HepG2 (cell line): ENCODE measurements at regions not wholly inside any gene's neighbourhood (a gene's known extent, or its start where the extent isn't known, plus 50 kb on each side); places are given as distances from the start of the nearest gene placed in this dataset.

Experiments
- ARNT2 ChIP-seq: sonication (generic); formaldehyde crosslinking; IDR thresholded peaks from 2 replicates; pipeline ENCODE4 v1.8.0; 2022; ENCODE audit warnings: mild to moderate bottlenecking, low read depth, missing genetic modification reagents, moderate library complexity
- CBFB ChIP-seq: sonication (generic); formaldehyde crosslinking; IDR thresholded peaks from 2 replicates; pipeline ENCODE4 v1.4.0; 2020; ENCODE audit warnings: missing genetic modification reagents
- EED ChIP-seq: sonication (generic); formaldehyde crosslinking; IDR thresholded peaks from 2 replicates; pipeline ENCODE4 v1.5.0; 2020; ENCODE audit warnings: mild to moderate bottlenecking, missing genetic modification reagents
- EZH2 ChIP-seq: conservative IDR thresholded peaks from 2 replicates; pipeline ENCODE4 v1.6.1; 2012; ENCODE audit warnings: mild to moderate bottlenecking, low read depth, low read length, moderate library complexity
- MTA3 ChIP-seq: sonication (generic); formaldehyde crosslinking; IDR thresholded peaks from 2 replicates; pipeline ENCODE4 v1.4.0; 2020; ENCODE audit warnings: missing genetic modification reagents
- POLR2A ChIP-seq, 2 experiments: IDR thresholded peaks; 2 replicates each; pipeline ENCODE4 v1.6.1; 2011; ENCODE audit warnings: low read depth in 2 of 2, low read length in 2 of 2, mild to moderate bottlenecking in 1 of 2, moderate library complexity in 1 of 2; ENCODE audit not compliant: insufficient read depth in 1 of 2
- RXRB ChIP-seq: IDR thresholded peaks from 2 replicates; pipeline ENCODE4 v1.6.1; 2016; ENCODE audit warnings: borderline replicate concordance, missing genetic modification reagents, missing compliant biosample characterization
- SP4 ChIP-seq: sonication (generic); formaldehyde crosslinking; IDR thresholded peaks from 2 replicates; pipeline ENCODE4 v1.8.1; 2023; ENCODE audit warnings: mild to moderate bottlenecking, missing genetic modification reagents
- ZBTB8A ChIP-seq: sonication (generic); formaldehyde crosslinking; IDR thresholded peaks from 2 replicates; pipeline ENCODE4 v1.4.0; 2020; ENCODE audit warnings: mild to moderate bottlenecking, low read depth, missing genetic modification reagents, borderline replicate concordance
- TF ChIP-seq, protein P1 (sequence below): sonication (generic); formaldehyde crosslinking; IDR thresholded peaks from 2 replicates; pipeline ENCODE4 v1.4.0; 2020; ENCODE audit warnings: missing genetic modification reagents
- TF ChIP-seq, protein P2 (sequence below): sonication (generic); formaldehyde crosslinking; IDR thresholded peaks from 2 replicates; pipeline ENCODE4 v1.4.0; 2020; ENCODE audit warnings: missing genetic modification reagents, borderline replicate concordance
- TF ChIP-seq, protein P3 (sequence below): sonication (generic); formaldehyde crosslinking; IDR thresholded peaks from 2 replicates; pipeline ENCODE4 v1.5.1; 2020; ENCODE audit warnings: mild to moderate bottlenecking, missing genetic modification reagents, moderate library complexity
- TF ChIP-seq, protein P4 (sequence below): sonication (generic); formaldehyde crosslinking; IDR thresholded peaks from 2 replicates; pipeline ENCODE4 v1.5.0; 2020; ENCODE audit warnings: mild to moderate bottlenecking, missing genetic modification reagents, moderate library complexity

DNA sequence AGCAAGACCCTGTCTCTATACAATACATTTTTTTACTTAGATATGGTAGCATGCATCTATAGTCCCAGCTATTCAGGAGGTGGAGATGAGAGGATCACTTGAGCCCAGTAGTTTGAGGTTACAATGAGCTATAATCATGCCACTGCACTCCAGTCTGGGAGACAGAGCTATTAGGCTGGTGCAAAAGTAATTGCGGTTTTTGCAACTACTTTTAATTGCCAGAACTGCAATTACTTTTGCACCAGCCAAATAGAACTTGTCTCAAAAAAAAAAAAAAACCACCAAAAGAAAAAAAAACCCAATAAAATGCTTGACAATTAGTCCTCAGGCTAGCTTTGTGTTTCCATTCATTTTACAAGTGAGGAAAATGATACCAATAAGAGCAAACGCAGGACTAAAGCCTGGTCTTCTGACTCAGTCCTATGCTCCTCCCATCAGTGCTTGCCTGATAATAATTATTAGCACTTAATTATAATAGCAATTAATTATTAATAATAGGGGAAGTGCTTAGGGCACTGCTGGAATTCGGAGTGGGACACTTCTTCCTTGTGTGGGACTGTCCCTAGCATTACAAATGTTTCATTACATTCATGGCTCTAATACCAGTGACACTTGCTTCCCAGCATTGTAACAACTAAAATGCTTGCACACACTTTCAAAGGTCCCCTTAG is 73.1 kb upstream of the TAF1L start:
- no peak for TF ChIP-seq ZBTB8A (CRISPR knock-in tag)
- TF ChIP-seq, protein P1, sequence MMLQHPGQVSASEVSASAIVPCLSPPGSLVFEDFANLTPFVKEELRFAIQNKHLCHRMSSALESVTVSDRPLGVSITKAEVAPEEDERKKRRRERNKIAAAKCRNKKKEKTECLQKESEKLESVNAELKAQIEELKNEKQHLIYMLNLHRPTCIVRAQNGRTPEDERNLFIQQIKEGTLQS: no peak
- TF ChIP-seq, protein P2, sequence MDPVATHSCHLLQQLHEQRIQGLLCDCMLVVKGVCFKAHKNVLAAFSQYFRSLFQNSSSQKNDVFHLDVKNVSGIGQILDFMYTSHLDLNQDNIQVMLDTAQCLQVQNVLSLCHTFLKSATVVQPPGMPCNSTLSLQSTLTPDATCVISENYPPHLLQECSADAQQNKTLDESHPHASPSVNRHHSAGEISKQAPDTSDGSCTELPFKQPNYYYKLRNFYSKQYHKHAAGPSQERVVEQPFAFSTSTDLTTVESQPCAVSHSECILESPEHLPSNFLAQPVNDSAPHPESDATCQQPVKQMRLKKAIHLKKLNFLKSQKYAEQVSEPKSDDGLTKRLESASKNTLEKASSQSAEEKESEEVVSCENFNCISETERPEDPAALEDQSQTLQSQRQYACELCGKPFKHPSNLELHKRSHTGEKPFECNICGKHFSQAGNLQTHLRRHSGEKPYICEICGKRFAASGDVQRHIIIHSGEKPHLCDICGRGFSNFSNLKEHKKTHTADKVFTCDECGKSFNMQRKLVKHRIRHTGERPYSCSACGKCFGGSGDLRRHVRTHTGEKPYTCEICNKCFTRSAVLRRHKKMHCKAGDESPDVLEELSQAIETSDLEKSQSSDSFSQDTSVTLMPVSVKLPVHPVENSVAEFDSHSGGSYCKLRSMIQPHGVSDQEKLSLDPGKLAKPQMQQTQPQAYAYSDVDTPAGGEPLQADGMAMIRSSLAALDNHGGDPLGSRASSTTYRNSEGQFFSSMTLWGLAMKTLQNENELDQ (CRISPR knock-in tag): no peak
- TF ChIP-seq ARNT2 (CRISPR knock-in tag): no peak
- no peak for TF ChIP-seq POLR2A (IDR thresholded peaks at IDR 0.05; ENCODE audit: insufficient read depth in 1 of 2, low read depth in 2 of 2, low read length in 2 of 2)
- no peak for TF ChIP-seq CBFB (CRISPR knock-in tag)
- TF ChIP-seq SP4 (CRISPR knock-in tag): no peak
- TF ChIP-seq, protein P3, sequence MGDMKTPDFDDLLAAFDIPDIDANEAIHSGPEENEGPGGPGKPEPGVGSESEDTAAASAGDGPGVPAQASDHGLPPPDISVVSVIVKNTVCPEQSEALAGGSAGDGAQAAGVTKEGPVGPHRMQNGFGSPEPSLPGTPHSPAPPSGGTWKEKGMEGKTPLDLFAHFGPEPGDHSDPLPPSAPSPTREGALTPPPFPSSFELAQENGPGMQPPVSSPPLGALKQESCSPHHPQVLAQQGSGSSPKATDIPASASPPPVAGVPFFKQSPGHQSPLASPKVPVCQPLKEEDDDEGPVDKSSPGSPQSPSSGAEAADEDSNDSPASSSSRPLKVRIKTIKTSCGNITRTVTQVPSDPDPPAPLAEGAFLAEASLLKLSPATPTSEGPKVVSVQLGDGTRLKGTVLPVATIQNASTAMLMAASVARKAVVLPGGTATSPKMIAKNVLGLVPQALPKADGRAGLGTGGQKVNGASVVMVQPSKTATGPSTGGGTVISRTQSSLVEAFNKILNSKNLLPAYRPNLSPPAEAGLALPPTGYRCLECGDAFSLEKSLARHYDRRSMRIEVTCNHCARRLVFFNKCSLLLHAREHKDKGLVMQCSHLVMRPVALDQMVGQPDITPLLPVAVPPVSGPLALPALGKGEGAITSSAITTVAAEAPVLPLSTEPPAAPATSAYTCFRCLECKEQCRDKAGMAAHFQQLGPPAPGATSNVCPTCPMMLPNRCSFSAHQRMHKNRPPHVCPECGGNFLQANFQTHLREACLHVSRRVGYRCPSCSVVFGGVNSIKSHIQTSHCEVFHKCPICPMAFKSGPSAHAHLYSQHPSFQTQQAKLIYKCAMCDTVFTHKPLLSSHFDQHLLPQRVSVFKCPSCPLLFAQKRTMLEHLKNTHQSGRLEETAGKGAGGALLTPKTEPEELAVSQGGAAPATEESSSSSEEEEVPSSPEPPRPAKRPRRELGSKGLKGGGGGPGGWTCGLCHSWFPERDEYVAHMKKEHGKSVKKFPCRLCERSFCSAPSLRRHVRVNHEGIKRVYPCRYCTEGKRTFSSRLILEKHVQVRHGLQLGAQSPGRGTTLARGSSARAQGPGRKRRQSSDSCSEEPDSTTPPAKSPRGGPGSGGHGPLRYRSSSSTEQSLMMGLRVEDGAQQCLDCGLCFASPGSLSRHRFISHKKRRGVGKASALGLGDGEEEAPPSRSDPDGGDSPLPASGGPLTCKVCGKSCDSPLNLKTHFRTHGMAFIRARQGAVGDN (CRISPR knock-in tag): no peak
- TF ChIP-seq EZH2: no peak
- TF ChIP-seq, protein P4, sequence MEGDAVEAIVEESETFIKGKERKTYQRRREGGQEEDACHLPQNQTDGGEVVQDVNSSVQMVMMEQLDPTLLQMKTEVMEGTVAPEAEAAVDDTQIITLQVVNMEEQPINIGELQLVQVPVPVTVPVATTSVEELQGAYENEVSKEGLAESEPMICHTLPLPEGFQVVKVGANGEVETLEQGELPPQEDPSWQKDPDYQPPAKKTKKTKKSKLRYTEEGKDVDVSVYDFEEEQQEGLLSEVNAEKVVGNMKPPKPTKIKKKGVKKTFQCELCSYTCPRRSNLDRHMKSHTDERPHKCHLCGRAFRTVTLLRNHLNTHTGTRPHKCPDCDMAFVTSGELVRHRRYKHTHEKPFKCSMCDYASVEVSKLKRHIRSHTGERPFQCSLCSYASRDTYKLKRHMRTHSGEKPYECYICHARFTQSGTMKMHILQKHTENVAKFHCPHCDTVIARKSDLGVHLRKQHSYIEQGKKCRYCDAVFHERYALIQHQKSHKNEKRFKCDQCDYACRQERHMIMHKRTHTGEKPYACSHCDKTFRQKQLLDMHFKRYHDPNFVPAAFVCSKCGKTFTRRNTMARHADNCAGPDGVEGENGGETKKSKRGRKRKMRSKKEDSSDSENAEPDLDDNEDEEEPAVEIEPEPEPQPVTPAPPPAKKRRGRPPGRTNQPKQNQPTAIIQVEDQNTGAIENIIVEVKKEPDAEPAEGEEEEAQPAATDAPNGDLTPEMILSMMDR (CRISPR knock-in tag): no peak
- TF ChIP-seq EED (CRISPR knock-in tag): no peak
- no peak for TF ChIP-seq RXRB (CRISPR knock-in tag)
- no peak for TF ChIP-seq MTA3 (CRISPR knock-in tag)
